Chondrocyte (in vitro differentiated cells): ENCODE measurements at regions not wholly inside any gene's neighbourhood (a gene's known extent, or its start where the extent isn't known, plus 50 kb on each side); places are given as distances from the start of the nearest gene placed in this dataset.
A peak's percentile ranks its signal among the peaks of the same experiment; 100 is the strongest.

Source experiments
- DNase-seq: peaks from one replicate; pipeline ENCODE4 v3.0.0; 2021; ENCODE audit warnings: mixed read lengths, low spot score
- H3K27ac Mint-ChIP-seq: one replicate; pipeline ENCODE4 v1.8.0; 2021; ENCODE audit warnings: mild to moderate bottlenecking, moderate library complexity, mixed read lengths; ENCODE audit not compliant: unreplicated experiment
- H3K27me3 Mint-ChIP-seq: 2 replicates; pipeline ENCODE4 v1.8.0; 2021; ENCODE audit warnings: low read depth, mixed read lengths
- H3K36me3 Mint-ChIP-seq: 2 replicates; pipeline ENCODE4 v1.8.0; 2021; ENCODE audit warnings: low read depth, mixed read lengths
- H3K4me1 Mint-ChIP-seq: 2 replicates; pipeline ENCODE4 v1.8.0; 2021; ENCODE audit warnings: low read depth, mild to moderate bottlenecking, mixed read lengths
- H3K4me3 Mint-ChIP-seq: one replicate; pipeline ENCODE4 v1.8.0; 2021; ENCODE audit warnings: mild to moderate bottlenecking, moderate library complexity, mixed read lengths; ENCODE audit not compliant: unreplicated experiment
- H3K9me3 Mint-ChIP-seq: 2 replicates; pipeline ENCODE4 v1.8.0; 2021; ENCODE audit warnings: low read depth, mixed read lengths
- CTCF ChIP-seq: fragments of 200-600 bp; sonication (generic); IDR thresholded peaks from 2 replicates; pipeline ENCODE4 v1.5.0; 2021; ENCODE audit warnings: antibody characterized with exemption, mild to moderate bottlenecking, moderate library complexity

GRCh38 chr4:141371206-141371605 lies 150.5 kb downstream of the ZNF330 start:
- Mint-ChIP-seq H3K4me3 (no peak overlapping the region), H3K36me3 (peaks cover 11% of the 10 kb centered on the region), H3K27ac (no peak overlapping the region), H3K9me3 (peaks cover 20% of the 10 kb centered on the region), H3K27me3 (no peaks in the 10 kb centered on the region), H3K4me1 (peaks cover 4% of the 10 kb centered on the region)
- no peak for TF ChIP-seq CTCF
- DNase-seq, result no peak

- no peak overlapping the region for H3K27ac Mint-ChIP-seq
- no peak for DNase-seq
- no peaks in the 10 kb centered on the region for H3K27me3 Mint-ChIP-seq
- peaks cover 4% of the 10 kb centered on the region for H3K4me1 Mint-ChIP-seq
- peaks cover 12% of the 10 kb centered on the region for H3K36me3 Mint-ChIP-seq
- H3K4me3 Mint-ChIP-seq, result no peak overlapping the region
- peaks cover 18% of the 10 kb centered on the region for H3K9me3 Mint-ChIP-seq
- TF ChIP-seq CTCF, result peak; percentile 75
Observed at GRCh38 chr4:141375855-141376254, 155.2 kb downstream of the ZNF330 start.

- Mint-ChIP-seq H3K4me1 (peaks cover 4% of the 10 kb centered on the region), H3K4me3 (no peak overlapping the region), H3K36me3 (peaks cover 12% of the 10 kb centered on the region), H3K9me3 (peaks cover 18% of the 10 kb centered on the region), H3K27ac (no peak overlapping the region), H3K27me3 (no peaks in the 10 kb centered on the region)
- TF ChIP-seq CTCF, result no peak
- DNase-seq, result no peak
Observed at GRCh38 chr4:141376769-141377168, 156.1 kb downstream of the ZNF330 start.

GRCh38 chr4:141387299-141387698 lies 166.6 kb downstream of the ZNF330 start:
- no peak for TF ChIP-seq CTCF
- DNase-seq, result no peak
- Mint-ChIP-seq H3K9me3 (no peaks in the 10 kb centered on the region), H3K36me3 (peaks cover 1% of the 10 kb centered on the region), H3K4me3 (no peak overlapping the region), H3K27ac (no peak overlapping the region), H3K27me3 (no peaks in the 10 kb centered on the region), H3K4me1 (peaks cover 4% of the 10 kb centered on the region)

GRCh38 chr4:141388481-141388880 lies 167.8 kb downstream of the ZNF330 start:
- no peak for TF ChIP-seq CTCF
- Mint-ChIP-seq H3K4me1 (peaks cover 4% of the 10 kb centered on the region), H3K9me3 (no peaks in the 10 kb centered on the region), H3K27ac (no peak overlapping the region), H3K4me3 (no peak overlapping the region), H3K36me3 (no peaks in the 10 kb centered on the region), H3K27me3 (no peaks in the 10 kb centered on the region)
- no peak for DNase-seq
